Activated B cell treated with CpG ODN at 0.5 μM for 24 hours (primary cell): ENCODE measurements at regions not wholly inside any gene's neighbourhood (a gene's known extent, or its start where the extent isn't known, plus 50 kb on each side); places are given as distances from the start of the nearest gene placed in this dataset.

Experiments
- ATAC-seq: fragments of 200-7000 bp; cut with Tn5 transposase; one replicate; pipeline ENCODE4 v1.10.0; 2021; ENCODE audit warnings: low read depth, mild to moderate bottlenecking, moderate library complexity
- CTCF ChIA-PET: fragments of 350-600 bp; sonication (Branson Sonifier 250); formaldehyde crosslinking; loops from one replicate; lab custom pipeline; 2021; ENCODE audit warnings: antibody characterized with exemption; lab: Charles Lee
- POLR2A ChIA-PET: fragments of 350-600 bp; sonication (Branson Sonifier 250); formaldehyde crosslinking; loops from one replicate; lab custom pipeline; 2021; ENCODE audit warnings: antibody characterized with exemption; lab: Charles Lee
- DNase-seq: peaks from one replicate; pipeline ENCODE4 v3.0.0; 2022
- H3K27ac Mint-ChIP-seq: one replicate; pipeline ENCODE4 v1.8.0; 2020; ENCODE audit warnings: mixed read lengths
- H3K27me3 Mint-ChIP-seq: one replicate; pipeline ENCODE4 v1.8.0; 2021; ENCODE audit warnings: mixed read lengths
- H3K36me3 Mint-ChIP-seq: one replicate; pipeline ENCODE4 v1.8.0; 2021; ENCODE audit warnings: low read depth, mixed read lengths
- H3K4me1 Mint-ChIP-seq: one replicate; pipeline ENCODE4 v1.8.0; 2021; ENCODE audit warnings: mixed read lengths
- H3K4me3 Mint-ChIP-seq: one replicate; pipeline ENCODE4 v1.8.0; 2020; ENCODE audit warnings: mild to moderate bottlenecking, mixed read lengths
- H3K9me3 Mint-ChIP-seq: one replicate; pipeline ENCODE4 v1.8.0; 2020; ENCODE audit warnings: mixed read lengths
- CTCF ChIP-seq: fragments of 200-600 bp; IDR thresholded peaks from one replicate; pipeline ENCODE4 v1.8.0; 2022; ENCODE audit warnings: antibody characterized with exemption, mild to moderate bottlenecking
- intact Hi-C: fragments of 100-400 bp; cut with micrococcal nuclease; formaldehyde crosslinking; loops from one replicate; pipeline ENCODE4 v1.15.1; 2024

- Mint-ChIP-seq H3K36me3 (no peaks in the 10 kb centered on the region), H3K27ac (no peak overlapping the region), H3K4me1 (no peaks in the 10 kb centered on the region), H3K27me3 (peaks cover 9% of the 10 kb centered on the region), H3K9me3 (no peaks in the 10 kb centered on the region), H3K4me3 (no peak overlapping the region)
- no peak for TF ChIP-seq CTCF
- DNase-seq (no peak), ATAC-seq (no peak)
- ChIA-PET CTCF (no interaction called here), POLR2A (no interaction called here)
- intact Hi-C loops: no loop called here
Observed at GRCh38 chr7:96949766-96950165, 55.6 kb upstream of the DLX6 start.

- H3K36me3 Mint-ChIP-seq: no peaks in the 10 kb centered on the region
- ATAC-seq (no peak), DNase-seq (no peak)
- H3K4me3 Mint-ChIP-seq: no peak overlapping the region
- no peaks in the 10 kb centered on the region for H3K9me3 Mint-ChIP-seq
- CTCF ChIA-PET: no interaction called here
- no peak for TF ChIP-seq CTCF
- intact Hi-C loops: no loop called here
- peaks cover 9% of the 10 kb centered on the region for H3K27me3 Mint-ChIP-seq
- H3K4me1 Mint-ChIP-seq: no peaks in the 10 kb centered on the region
- no peak overlapping the region for H3K27ac Mint-ChIP-seq
- POLR2A ChIA-PET: no interaction called here
Observed at GRCh38 chr7:96952974-96953391, 52.4 kb upstream of the DLX6 start.

GRCh38 chr7:96953676-96954513 lies 51.5 kb upstream of the DLX6 start:
- CTCF ChIA-PET: no interaction called here
- H3K27ac Mint-ChIP-seq: no peak overlapping the region
- POLR2A ChIA-PET: no interaction called here
- H3K4me1 Mint-ChIP-seq: no peaks in the 10 kb centered on the region
- no peak for TF ChIP-seq CTCF
- H3K9me3 Mint-ChIP-seq: no peaks in the 10 kb centered on the region
- DNase-seq (no peak), ATAC-seq (no peak)
- H3K27me3 Mint-ChIP-seq: peaks cover 9% of the 10 kb centered on the region
- intact Hi-C loops: no loop called here
- H3K4me3 Mint-ChIP-seq: no peak overlapping the region
- no peaks in the 10 kb centered on the region for H3K36me3 Mint-ChIP-seq
